Small intestine (tissue), 7 donors: ENCODE measurements at regions not wholly inside any gene's neighbourhood (a gene's known extent, or its start where the extent isn't known, plus 50 kb on each side); places are given as distances from the start of the nearest gene placed in this dataset.

Source experiments
- DNase-seq, 2 donors: peaks; one replicate each; pipeline versions ENCODE4 v3.0.0 to v3.0.0-alpha.2; 2013
- FAIRE-seq: peaks from 2 replicates; lab custom pipeline; 2012; peaks lifted over from hg19 to GRCh38; lab: Jason Lieb, UNC
- H3K27ac ChIP-seq, 3 donors: one replicate each; pipeline ENCODE4 v1.5.1; 2013; ENCODE audit warnings: low read length in 2 of 3, mild to moderate bottlenecking in 2 of 3, control low read depth in 1 of 3, inconsistent platforms in 1 of 3, low read depth in 1 of 3, moderate library complexity in 1 of 3
- H3K27me3 ChIP-seq, 3 donors: one replicate each; pipeline ENCODE4 v1.6.1; 2013; ENCODE audit warnings: low read length in 3 of 3, inconsistent platforms in 1 of 3; ENCODE audit not compliant: control insufficient read depth in 3 of 3, insufficient read depth in 3 of 3
- H3K36me3 ChIP-seq, 3 donors: one replicate each; pipeline ENCODE4 v1.6.1; 2013; ENCODE audit warnings: low read length in 3 of 3, inconsistent platforms in 1 of 3, low read depth in 1 of 3, mild to moderate bottlenecking in 1 of 3, moderate library complexity in 1 of 3; ENCODE audit not compliant: control insufficient read depth in 3 of 3, insufficient read depth in 2 of 3
- H3K4me1 ChIP-seq, 3 donors: one replicate each; pipeline ENCODE4 v1.6.1; 2013; ENCODE audit warnings: low read length in 2 of 3, inconsistent platforms in 1 of 3, low read depth in 1 of 3, mild to moderate bottlenecking in 1 of 3, moderate library complexity in 1 of 3; ENCODE audit not compliant: control insufficient read depth in 3 of 3, insufficient read depth in 2 of 3
- H3K4me3 ChIP-seq, 3 donors: one replicate each; pipeline ENCODE4 v1.5.1; 2013; ENCODE audit warnings: low read length in 3 of 3, control low read depth in 1 of 3, inconsistent platforms in 1 of 3, low read depth in 1 of 3, mild to moderate bottlenecking in 1 of 3, moderate library complexity in 1 of 3
- H3K9me3 ChIP-seq, 2 donors: one replicate each; pipeline ENCODE4 v1.6.1; 2013; ENCODE audit warnings: low read depth in 1 of 2, low read length in 1 of 2; ENCODE audit not compliant: control insufficient read depth in 2 of 2, insufficient read depth in 1 of 2
- WGBS, 3 donors: extraction: QIAGEN DNeasy Blood & Tissue Kit; methylation state at CpG; one replicate each; pipeline ENCODE4 v1.1.7; 2013; 5-methylcytosine and 5-hydroxymethylcytosine counted together
- donor health status: healthy with polysubstance abuse.
- donor health status: control.
- donor health status: control.
- donor health status: Bipolar disorder and iron deficiency.
- donor health status: healthy.

DNA sequence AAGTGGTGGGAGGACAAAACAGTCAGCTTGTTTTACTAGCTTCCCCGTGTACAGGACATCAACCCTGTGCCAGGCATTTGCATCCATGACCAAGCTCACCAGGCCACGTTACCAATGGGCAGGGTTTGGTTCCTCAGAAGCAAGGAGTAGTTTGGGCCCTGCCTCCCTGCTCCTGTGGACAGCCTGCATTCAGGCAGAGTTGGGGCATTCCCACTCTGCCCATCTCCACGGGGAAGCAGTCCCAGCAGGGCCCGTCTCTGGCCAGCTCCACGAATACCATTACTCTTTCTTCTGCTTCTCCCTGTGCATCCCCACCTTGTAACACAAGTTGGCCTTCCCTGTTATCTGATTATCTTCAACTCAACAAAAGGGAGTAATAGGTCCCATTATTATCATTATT lies 54.0 kb upstream of the RIOK3 start:
- FAIRE-seq = no peak
- Histone ChIP-seq H3K27me3 (no peaks in the 10 kb centered on the region), H3K9me3 (no peaks in the 10 kb centered on the region), H3K36me3 (peaks cover 0 to 3% (median 0%) of the 10 kb centered on the region in 3 donors), H3K4me3 (no peak overlapping the region), H3K4me1 (peaks cover 0 to 23% (median 0%) of the 10 kb centered on the region in 3 donors), H3K27ac (no peak overlapping the region)
- 89 to 98% (median 93%) methylated on average over 5 of the region's 5 CpGs for WGBS, 3 donors
- DNase-seq = no peak

DNA sequence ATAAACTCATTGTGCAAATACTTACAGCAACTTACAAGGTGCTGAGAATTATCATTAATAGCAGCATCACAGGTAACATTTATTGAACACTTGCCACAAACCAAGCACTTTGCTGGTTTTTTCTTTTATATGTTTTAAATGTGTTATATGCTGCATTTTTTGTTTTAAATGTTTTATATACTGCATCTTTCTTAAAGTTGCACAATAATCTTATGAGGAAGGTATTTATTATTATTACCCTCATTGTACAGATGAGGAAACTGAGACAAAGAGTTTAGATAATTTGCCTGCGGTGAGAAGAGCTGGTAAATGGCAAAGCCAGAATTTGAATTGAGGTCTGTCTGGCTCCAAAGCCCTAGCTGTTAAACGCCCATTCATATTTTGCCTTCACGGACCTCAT lies 52.2 kb upstream of the RIOK3 start:
- no peak overlapping the region for H3K4me3 ChIP-seq
- no peak for FAIRE-seq
- peak overlapping the region in 2 of 3 donors; percentile 8 to 87 for H3K27ac ChIP-seq
- no peaks in the 10 kb centered on the region for H3K27me3 ChIP-seq
- WGBS, 3 donors = 62 to 76% (median 72%) methylated on average over 3 of the region's 3 CpGs
- no peak for DNase-seq
- H3K9me3 ChIP-seq = peaks cover 0 to 4% of the 10 kb centered on the region in 2 donors
- no peaks in the 10 kb centered on the region for H3K36me3 ChIP-seq
- peaks cover 0 to 29% (median 0%) of the 10 kb centered on the region in 3 donors for H3K4me1 ChIP-seq

DNA sequence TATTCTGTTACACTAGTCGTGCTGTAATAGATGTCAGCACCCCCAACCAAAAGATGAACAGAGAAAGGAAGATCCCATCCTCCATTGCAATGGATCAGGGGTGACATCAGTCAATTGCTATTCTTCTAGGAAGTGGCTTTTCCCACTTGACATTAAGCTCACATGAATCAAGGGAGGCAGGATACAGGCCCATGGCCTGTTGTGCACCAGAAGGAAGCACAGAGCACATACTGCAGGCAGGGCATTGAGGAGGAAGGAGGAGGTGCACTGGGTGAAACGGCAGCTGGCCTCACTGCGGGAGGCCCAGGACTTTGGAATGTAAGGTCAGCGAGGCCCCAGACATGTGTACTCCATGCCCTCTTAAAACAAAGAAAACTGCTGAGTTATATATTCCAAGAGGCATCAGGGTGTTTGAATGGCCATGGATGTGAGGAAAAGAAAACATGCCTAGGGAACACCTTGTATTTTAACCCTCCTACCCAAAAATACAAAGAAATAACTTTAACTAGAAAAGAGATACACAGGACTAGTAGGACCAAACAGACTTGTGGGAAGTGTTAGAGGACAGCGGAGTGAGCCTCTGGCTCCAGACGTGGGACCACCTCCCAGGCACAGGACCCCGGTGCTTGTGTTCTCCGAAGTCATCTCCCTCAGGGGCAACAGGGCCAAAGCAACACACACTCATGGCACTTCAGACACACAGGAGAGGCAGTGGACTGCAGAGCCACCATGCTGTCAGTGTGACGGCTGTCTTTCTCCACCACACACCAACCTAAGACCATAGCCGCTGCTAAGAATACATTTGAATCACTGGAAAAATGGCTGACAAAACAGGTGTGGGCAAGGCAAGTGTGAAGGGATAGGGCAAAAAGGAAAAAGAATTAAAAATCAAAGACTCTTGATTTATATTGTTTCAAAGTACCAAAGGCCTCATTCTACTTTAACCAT lies 51.4 kb upstream of the RIOK3 start:
- Histone ChIP-seq H3K36me3 (no peaks in the 10 kb centered on the region), H3K9me3 (peaks cover 0 to 7% of the 10 kb centered on the region in 2 donors), H3K27ac (peak overlapping the region; percentile 7 to 87 (median 39)), H3K27me3 (no peaks in the 10 kb centered on the region), H3K4me1 (peaks cover 0 to 36% (median 0%) of the 10 kb centered on the region in 3 donors), H3K4me3 (no peak overlapping the region)
- no peak for FAIRE-seq
- DNase-seq = peak; percentile 86 to 91
- 59 to 69% (median 66%) methylated on average over 10 of the region's 10 CpGs for WGBS, 3 donors
